ENCODE measurements at regions not wholly inside any gene's neighbourhood (a gene's known extent, or its start where the extent isn't known, plus 50 kb on each side); places are given as distances from the start of the nearest gene placed in this dataset.

GRCh38 chr12:115482943-115483342, 794.5 kb downstream of the MED13L start:
- intact Hi-C loops (cut with DNase I; ENCODE audit: low total_unique reads), result no loop called here
- DNase-seq (ENCODE audit: low spot score in 2 of 2), result no peak
- no peak for TF ChIP-seq POLR2A (IDR thresholded peaks at IDR 0.05)
- no peak for TF ChIP-seq CTCF (IDR thresholded peaks at IDR 0.05)
- H3K4me3 ChIP-seq (ENCODE audit: low read depth, poor library complexity, severe bottlenecking), result no peak overlapping the region

GRCh38 chr12:115481141-115481540, 796.4 kb downstream of the MED13L start:
- TF ChIP-seq POLR2A (IDR thresholded peaks at IDR 0.05), result no peak
- TF ChIP-seq CTCF (IDR thresholded peaks at IDR 0.05), result no peak
- H3K4me3 ChIP-seq (ENCODE audit: low read depth, poor library complexity, severe bottlenecking), result no peak overlapping the region
- WGBS, 2 donors, result 94 to 95% methylated on average over 2 of the region's 2 CpGs
- intact Hi-C loops (cut with DNase I; ENCODE audit: low total_unique reads), result no loop called here
- no peak for DNase-seq (ENCODE audit: low spot score in 2 of 2)

DNA sequence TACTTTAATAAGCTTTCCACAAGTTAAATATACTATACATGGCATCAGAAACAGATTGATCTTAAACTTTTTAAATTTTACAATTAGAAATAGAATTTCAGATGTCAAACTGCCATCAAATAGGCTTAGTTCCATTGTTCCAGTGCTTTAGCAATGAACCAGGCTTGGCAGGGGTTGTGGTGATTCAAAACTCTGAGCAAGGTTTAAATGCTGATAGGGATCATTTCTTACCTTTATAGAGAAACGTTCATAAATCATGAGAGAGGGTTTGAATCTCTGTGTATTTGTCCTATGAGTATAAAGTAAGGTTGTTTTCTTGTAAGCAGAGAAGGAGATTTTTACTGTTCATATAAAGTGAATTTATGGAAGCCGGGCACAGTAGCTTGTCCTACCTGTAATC, 794.5 kb upstream of the TBX3 start:
- WGBS, 2 donors, result 63 to 75% methylated on average over 2 of the region's 2 CpGs
- DNase-seq (ENCODE audit: low spot score in 2 of 2), result no peak
- intact Hi-C loops (cut with DNase I; ENCODE audit: low total_unique reads), result no loop called here
- TF ChIP-seq POLR2A (IDR thresholded peaks at IDR 0.05) (no peak), CTCF (IDR thresholded peaks at IDR 0.05) (no peak)
- no peak overlapping the region for H3K4me3 ChIP-seq (ENCODE audit: low read depth, poor library complexity, severe bottlenecking)

DNA sequence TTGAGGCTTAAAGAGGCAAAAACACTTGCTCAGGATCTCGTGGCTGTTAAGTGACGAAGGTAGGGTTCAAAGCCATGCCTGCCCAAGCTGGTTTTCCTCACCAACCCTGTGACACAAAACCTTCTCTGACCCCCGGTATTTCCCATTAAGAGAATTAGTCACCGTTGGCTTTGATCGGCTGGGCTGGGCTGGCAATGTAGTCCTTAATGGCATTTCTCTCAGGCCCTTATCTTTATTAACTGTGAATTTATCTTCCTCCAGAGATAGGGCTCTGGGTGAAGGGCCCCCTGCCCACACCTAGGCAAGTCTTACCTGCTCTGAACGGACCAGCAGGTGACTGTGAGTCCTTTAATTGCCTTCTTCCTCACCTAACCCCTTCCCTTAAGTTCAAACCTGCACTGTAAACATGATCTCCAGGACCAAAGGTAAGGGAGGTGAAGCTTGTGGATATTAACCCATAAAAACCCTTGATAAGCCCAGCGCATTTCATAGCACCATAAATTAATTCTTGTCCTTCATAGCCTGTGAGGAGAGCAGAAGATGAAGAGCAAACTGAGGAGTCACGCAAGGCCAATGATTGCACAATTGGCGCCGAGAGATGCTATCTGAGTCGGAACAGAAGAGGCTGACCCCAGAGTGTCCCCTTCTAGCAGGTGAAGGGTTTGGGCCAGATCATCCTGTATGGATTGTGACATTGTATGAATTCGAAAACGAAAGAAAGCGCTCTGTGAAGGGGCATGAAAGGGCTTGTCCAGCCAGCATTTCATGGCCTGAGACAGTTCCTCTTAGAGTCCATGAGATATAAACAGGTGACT, 790.8 kb upstream of the TBX3 start:
- WGBS, 2 donors, result 86 to 87% methylated on average over 14 of the region's 14 CpGs
- no peak for DNase-seq (ENCODE audit: low spot score in 2 of 2)
- no peak overlapping the region for H3K4me3 ChIP-seq (ENCODE audit: low read depth, poor library complexity, severe bottlenecking)
- intact Hi-C loops (cut with DNase I; ENCODE audit: low total_unique reads), result no loop called here
- TF ChIP-seq POLR2A (IDR thresholded peaks at IDR 0.05), result no peak
- TF ChIP-seq CTCF (IDR thresholded peaks at IDR 0.05), result no peak

- intact Hi-C loops (cut with DNase I; ENCODE audit: low total_unique reads), result no loop called here
- TF ChIP-seq POLR2A (IDR thresholded peaks at IDR 0.05) (no peak), CTCF (IDR thresholded peaks at IDR 0.05) (no peak)
- H3K4me3 ChIP-seq (ENCODE audit: low read depth, poor library complexity, severe bottlenecking), result no peak overlapping the region
- 70 to 75% methylated on average over 7 of the region's 7 CpGs for WGBS, 2 donors
- no peak for DNase-seq (ENCODE audit: low spot score in 2 of 2)
Measured at GRCh38 chr12:115473257-115473956, 789.4 kb upstream of the TBX3 start.

Data from lower leg skin (tissue), 4 donors.